Muscle layer of colon (tissue), 2 donors: ENCODE measurements at regions not wholly inside any gene's neighbourhood (a gene's known extent, or its start where the extent isn't known, plus 50 kb on each side); places are given as distances from the start of the nearest gene placed in this dataset.

Experiments
- H3K27ac ChIP-seq: one replicate; pipeline ENCODE4 v1.7.0; 2013; ENCODE audit warnings: low read depth, mild to moderate bottlenecking, low read length, moderate library complexity
- H3K27me3 ChIP-seq, 2 donors: one replicate each; pipeline ENCODE4 v1.7.0; 2013; ENCODE audit warnings: low read length in 2 of 2, mild to moderate bottlenecking in 2 of 2; ENCODE audit not compliant: insufficient read depth in 2 of 2, control insufficient read depth in 1 of 2
- H3K36me3 ChIP-seq: one replicate; pipeline ENCODE4 v1.7.0; 2013; ENCODE audit warnings: mild to moderate bottlenecking, low read length; ENCODE audit not compliant: insufficient read depth
- H3K4me1 ChIP-seq: one replicate; pipeline ENCODE4 v1.7.0; 2013; ENCODE audit warnings: mild to moderate bottlenecking, low read length; ENCODE audit not compliant: insufficient read depth
- H3K4me3 ChIP-seq, 2 donors: one replicate each; pipeline ENCODE4 v1.7.0; 2013; ENCODE audit warnings: low read length in 2 of 2, low read depth in 1 of 2, mild to moderate bottlenecking in 1 of 2, moderate library complexity in 1 of 2
- H3K9ac ChIP-seq: one replicate; pipeline ENCODE4 v1.7.0; 2013; ENCODE audit warnings: low read length
- H3K9me3 ChIP-seq: one replicate; pipeline ENCODE4 v1.7.0; 2013; ENCODE audit warnings: mild to moderate bottlenecking, low read length
- donor health status: abdominal sarcoma.
- donor health status: Adenocarcinoma of cecum.

DNA sequence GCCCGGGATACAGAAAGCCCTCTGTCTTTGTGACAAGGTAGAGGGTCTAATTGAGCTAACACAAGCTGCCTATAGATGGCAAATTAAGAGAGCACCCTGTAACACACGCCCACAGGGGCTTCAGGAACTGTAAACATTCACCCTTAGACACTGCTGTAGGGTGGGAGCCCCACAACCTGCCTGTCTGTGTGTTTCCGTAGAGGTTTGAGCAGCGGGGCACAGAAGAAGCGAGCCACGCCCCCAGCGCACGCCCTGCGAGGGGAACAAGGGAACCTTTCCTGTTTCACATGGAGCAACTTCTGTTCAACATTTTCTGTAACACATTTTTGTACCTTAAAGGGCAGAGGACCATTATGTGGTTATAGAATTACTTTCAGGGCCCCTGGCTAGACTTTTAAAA, 231.7 kb upstream of the EXOC2 start:
- Histone ChIP-seq H3K9me3 (peaks cover 7% of the 10 kb centered on the region), H3K4me3 (no peak overlapping the region), H3K27ac (no peak overlapping the region), H3K27me3 (no peaks in the 10 kb centered on the region), H3K4me1 (no peaks in the 10 kb centered on the region), H3K36me3 (no peaks in the 10 kb centered on the region), H3K9ac (no peak overlapping the region)

DNA sequence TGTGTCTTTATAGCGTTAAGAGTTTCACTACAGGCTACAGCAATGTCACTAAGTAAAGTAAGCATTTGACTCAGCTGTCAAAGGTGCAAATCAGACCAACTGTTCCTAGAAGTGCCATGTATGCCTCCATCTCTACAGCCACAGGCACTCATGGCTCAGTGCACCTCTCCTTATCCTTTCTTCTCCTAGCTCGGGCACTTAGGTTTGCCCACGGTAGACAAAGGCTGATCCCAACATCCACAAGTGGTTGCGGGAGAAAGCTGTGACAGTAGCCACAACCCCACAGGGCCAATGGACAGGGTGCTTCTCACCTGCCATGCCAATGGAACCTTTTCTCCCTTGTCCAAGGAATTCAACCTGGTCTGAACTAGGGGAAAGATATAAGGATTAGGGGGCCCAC, 228.5 kb upstream of the EXOC2 start:
- Histone ChIP-seq H3K36me3 (no peaks in the 10 kb centered on the region), H3K4me1 (no peaks in the 10 kb centered on the region), H3K9ac (no peak overlapping the region), H3K27me3 (no peaks in the 10 kb centered on the region), H3K27ac (no peak overlapping the region), H3K4me3 (no peak overlapping the region), H3K9me3 (peaks cover 7% of the 10 kb centered on the region)

DNA sequence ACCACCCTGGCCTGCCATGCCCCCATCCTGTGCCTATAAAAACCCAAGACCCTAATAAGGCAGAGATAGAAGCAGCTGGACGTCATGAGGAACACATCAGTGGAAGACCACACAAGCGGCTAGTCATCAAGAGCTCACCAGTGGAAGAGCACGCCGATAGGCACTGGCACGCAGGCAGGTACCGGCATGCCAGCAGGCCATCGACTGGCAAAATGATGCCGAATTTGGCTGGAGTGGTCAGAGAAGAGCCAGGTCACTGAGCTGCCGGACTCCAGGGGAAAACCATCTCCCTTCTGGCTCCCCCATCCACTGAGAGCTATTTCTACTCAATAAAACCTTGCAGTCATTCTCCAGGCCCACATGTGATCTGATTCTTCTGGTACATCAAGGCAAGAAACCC, 227.6 kb upstream of the EXOC2 start:
- Histone ChIP-seq H3K27ac (no peak overlapping the region), H3K4me3 (no peak overlapping the region), H3K9me3 (peaks cover 7% of the 10 kb centered on the region), H3K36me3 (no peaks in the 10 kb centered on the region), H3K9ac (no peak overlapping the region), H3K27me3 (no peaks in the 10 kb centered on the region), H3K4me1 (no peaks in the 10 kb centered on the region)

GRCh38 chr6:919500-919899, 226.6 kb upstream of the EXOC2 start:
- Histone ChIP-seq H3K9me3 (peaks cover 7% of the 10 kb centered on the region), H3K4me1 (no peaks in the 10 kb centered on the region), H3K4me3 (no peak overlapping the region), H3K36me3 (no peaks in the 10 kb centered on the region), H3K27me3 (no peaks in the 10 kb centered on the region), H3K9ac (no peak overlapping the region), H3K27ac (no peak overlapping the region)

- no peak overlapping the region for H3K9ac ChIP-seq
- no peaks in the 10 kb centered on the region for H3K4me1 ChIP-seq
- no peak overlapping the region for H3K4me3 ChIP-seq
- peaks cover 7% of the 10 kb centered on the region for H3K9me3 ChIP-seq
- H3K27me3 ChIP-seq, result no peaks in the 10 kb centered on the region
- no peaks in the 10 kb centered on the region for H3K36me3 ChIP-seq
- H3K27ac ChIP-seq, result no peak overlapping the region
These were observed 225.0 kb upstream of the EXOC2 start for GRCh38 chr6:917939-918338.

GRCh38 chr6:917296-917695, 224.4 kb upstream of the EXOC2 start:
- Histone ChIP-seq H3K9ac (no peak overlapping the region), H3K4me3 (no peak overlapping the region), H3K36me3 (no peaks in the 10 kb centered on the region), H3K4me1 (no peaks in the 10 kb centered on the region), H3K27me3 (no peaks in the 10 kb centered on the region), H3K27ac (no peak overlapping the region), H3K9me3 (peaks cover 7% of the 10 kb centered on the region)

- Histone ChIP-seq H3K27ac (no peak overlapping the region), H3K27me3 (no peaks in the 10 kb centered on the region), H3K4me3 (no peak overlapping the region), H3K4me1 (no peaks in the 10 kb centered on the region), H3K9ac (no peak overlapping the region), H3K9me3 (peaks cover 1% of the 10 kb centered on the region), H3K36me3 (no peaks in the 10 kb centered on the region)
These were observed 223.2 kb upstream of the EXOC2 start for GRCh38 chr6:916131-916530.

DNA sequence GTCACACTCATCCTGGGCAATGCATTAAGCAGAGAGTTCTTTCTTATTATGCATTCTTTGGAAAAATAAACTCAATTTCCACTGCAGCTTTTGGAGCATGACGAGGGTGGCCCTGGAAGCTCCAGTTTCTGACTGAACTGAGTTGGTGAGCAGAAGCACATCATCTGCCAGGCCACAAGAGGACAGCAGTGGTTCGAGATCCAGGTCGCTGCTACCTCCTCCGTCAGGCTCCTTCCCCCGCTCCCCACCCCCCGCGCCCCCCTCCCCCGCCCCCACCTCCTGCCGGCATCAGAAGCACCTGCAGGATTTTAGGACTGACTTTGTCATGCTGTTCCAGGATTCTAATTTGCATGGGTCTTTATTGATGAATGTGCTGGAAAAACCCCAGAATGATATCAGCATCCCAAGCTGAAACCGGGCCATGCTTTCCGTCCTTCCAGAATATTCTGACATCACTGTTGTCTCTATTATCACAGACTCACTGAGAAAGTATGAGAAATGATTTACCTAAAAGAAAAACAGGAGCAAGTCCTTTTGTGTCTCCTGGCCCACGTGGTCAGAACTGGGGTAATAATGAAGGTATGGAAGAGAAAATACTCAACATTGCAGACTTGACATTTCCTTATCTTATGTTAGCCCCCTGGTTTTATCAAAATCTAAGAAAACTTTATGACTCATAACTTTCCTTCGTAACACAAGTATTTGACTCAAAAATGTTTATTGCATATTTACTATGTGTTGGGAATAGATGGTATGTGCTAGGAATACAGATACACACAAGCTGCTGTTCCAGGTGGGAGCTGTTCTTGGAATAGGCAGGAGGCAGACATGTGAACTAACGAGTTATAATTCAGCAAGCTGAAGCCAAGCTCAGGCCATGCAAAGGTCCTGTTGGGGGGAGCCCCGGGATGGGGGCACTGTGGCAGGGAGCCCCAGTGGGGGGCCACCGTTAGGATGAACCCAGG, 220.2 kb upstream of the EXOC2 start:
- H3K27ac ChIP-seq, result no peak overlapping the region
- no peak overlapping the region for H3K9ac ChIP-seq
- H3K9me3 ChIP-seq, result no peaks in the 10 kb centered on the region
- no peak overlapping the region for H3K4me3 ChIP-seq
- H3K27me3 ChIP-seq, result no peaks in the 10 kb centered on the region
- no peaks in the 10 kb centered on the region for H3K36me3 ChIP-seq
- no peaks in the 10 kb centered on the region for H3K4me1 ChIP-seq

- H3K4me3 ChIP-seq, result no peak overlapping the region
- H3K9ac ChIP-seq, result no peak overlapping the region
- no peaks in the 10 kb centered on the region for H3K9me3 ChIP-seq
- no peaks in the 10 kb centered on the region for H3K36me3 ChIP-seq
- H3K27ac ChIP-seq, result no peak overlapping the region
- H3K27me3 ChIP-seq, result no peaks in the 10 kb centered on the region
- no peaks in the 10 kb centered on the region for H3K4me1 ChIP-seq
These were observed 215.0 kb upstream of the EXOC2 start for GRCh38 chr6:907928-908327.

- H3K4me3 ChIP-seq, result no peak overlapping the region
- H3K36me3 ChIP-seq, result no peaks in the 10 kb centered on the region
- H3K27me3 ChIP-seq, result no peaks in the 10 kb centered on the region
- no peak overlapping the region for H3K27ac ChIP-seq
- H3K4me1 ChIP-seq, result no peaks in the 10 kb centered on the region
- H3K9me3 ChIP-seq, result no peaks in the 10 kb centered on the region
- H3K9ac ChIP-seq, result no peak overlapping the region
These were observed 214.0 kb upstream of the EXOC2 start for GRCh38 chr6:906920-907319.

GRCh38 chr6:905556-905955, 212.6 kb upstream of the EXOC2 start:
- H3K36me3 ChIP-seq, result no peaks in the 10 kb centered on the region
- no peaks in the 10 kb centered on the region for H3K9me3 ChIP-seq
- H3K4me1 ChIP-seq, result peaks cover 8% of the 10 kb centered on the region
- no peak overlapping the region for H3K4me3 ChIP-seq
- no peaks in the 10 kb centered on the region for H3K27me3 ChIP-seq
- H3K9ac ChIP-seq, result no peak overlapping the region
- no peak overlapping the region for H3K27ac ChIP-seq

GRCh38 chr6:904994-905393, 212.1 kb upstream of the EXOC2 start:
- Histone ChIP-seq H3K36me3 (no peaks in the 10 kb centered on the region), H3K27me3 (no peaks in the 10 kb centered on the region), H3K4me1 (peaks cover 8% of the 10 kb centered on the region), H3K9ac (no peak overlapping the region), H3K9me3 (no peaks in the 10 kb centered on the region), H3K4me3 (no peak overlapping the region), H3K27ac (no peak overlapping the region)
